Fibroblast of mammary gland (primary cell): ENCODE measurements at regions not wholly inside any gene's neighbourhood (a gene's known extent, or its start where the extent isn't known, plus 50 kb on each side); places are given as distances from the start of the nearest gene placed in this dataset.
"Not testable (repeated sequence)": the region's sequence is repeated elsewhere in the genome, so short reads cannot be mapped to it uniquely, and the experiment has no call there.

Experiments used
- DNase-seq: peaks from one replicate; pipeline ENCODE4 v3.0.0-alpha.2; 2010; ENCODE audit warnings: low read depth
- H3K4me3 ChIP-seq: 2 replicates; pipeline ENCODE4 v1.5.1; 2011; ENCODE audit warnings: low read depth, mild to moderate bottlenecking, low read length, moderate library complexity; ENCODE audit not compliant: control insufficient read depth
- CTCF ChIP-seq: conservative IDR thresholded peaks from 2 replicates; pipeline ENCODE4 v1.5.1; 2011; ENCODE audit warnings: low read depth, low read length, inconsistent platforms; ENCODE audit not compliant: control insufficient read depth, insufficient read depth

- not testable (repeated sequence) for DNase-seq, H3K4me3 ChIP-seq
These were observed 406.9 kb upstream of the NPAP1 start for GRCh38 chr15:24268536-24269165.

DNA sequence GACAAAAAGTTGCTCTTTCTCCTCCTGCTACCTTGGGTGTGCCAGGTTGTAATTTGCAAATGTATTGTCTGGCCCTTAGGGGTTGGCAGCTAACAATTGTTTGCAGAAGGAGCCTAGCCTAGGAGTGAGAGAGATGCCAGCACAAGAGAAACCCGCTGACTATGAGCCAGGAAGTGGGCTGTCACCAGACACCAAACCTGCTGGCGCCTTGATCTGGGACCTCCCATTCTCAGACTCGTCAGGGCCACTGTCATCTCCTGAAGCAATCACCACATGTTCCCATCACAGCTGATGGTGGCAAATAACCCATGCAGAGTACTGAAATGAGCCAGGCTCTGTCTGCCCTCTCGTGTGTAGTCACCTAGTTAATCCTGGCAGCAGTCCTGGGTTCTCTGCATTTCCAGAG is 406.4 kb upstream of the NPAP1 start:
- TF ChIP-seq CTCF: no peak
- no peak overlapping the region for H3K4me3 ChIP-seq
- DNase-seq: no peak

DNA sequence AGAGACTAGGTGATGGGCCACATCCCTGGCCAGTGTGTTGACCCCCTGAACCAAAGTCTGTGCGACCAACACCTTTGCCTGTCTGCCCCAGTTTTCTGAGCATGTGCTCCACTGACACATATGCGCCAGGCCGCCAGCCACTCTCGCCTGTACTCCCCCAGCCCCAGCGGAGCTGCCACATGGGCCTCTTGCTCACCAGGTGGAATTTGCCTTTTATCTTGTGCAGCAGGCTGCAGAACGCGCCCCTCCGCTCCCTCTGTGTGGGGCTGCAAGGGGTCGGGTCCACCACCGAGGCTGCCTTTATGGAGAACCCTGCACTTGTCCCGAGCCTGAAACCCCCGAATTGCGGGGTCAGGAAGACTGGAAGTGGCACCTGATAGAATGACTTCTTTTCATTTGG is 405.7 kb upstream of the NPAP1 start:
- TF ChIP-seq CTCF: no peak

GRCh38 chr15:24271496-24272244 is 403.9 kb upstream of the NPAP1 start:
- H3K4me3 ChIP-seq, DNase-seq: not testable (repeated sequence)

More for the DNA sequence above, 405.7 kb upstream of the NPAP1 start:
- DNase-seq: no peak
- H3K4me3 ChIP-seq: no peak overlapping the region

- no peak overlapping the region for H3K4me3 ChIP-seq
- DNase-seq: no peak
- TF ChIP-seq CTCF: no peak
These were observed 382.7 kb upstream of the NPAP1 start for GRCh38 chr15:24292837-24293236.

DNA sequence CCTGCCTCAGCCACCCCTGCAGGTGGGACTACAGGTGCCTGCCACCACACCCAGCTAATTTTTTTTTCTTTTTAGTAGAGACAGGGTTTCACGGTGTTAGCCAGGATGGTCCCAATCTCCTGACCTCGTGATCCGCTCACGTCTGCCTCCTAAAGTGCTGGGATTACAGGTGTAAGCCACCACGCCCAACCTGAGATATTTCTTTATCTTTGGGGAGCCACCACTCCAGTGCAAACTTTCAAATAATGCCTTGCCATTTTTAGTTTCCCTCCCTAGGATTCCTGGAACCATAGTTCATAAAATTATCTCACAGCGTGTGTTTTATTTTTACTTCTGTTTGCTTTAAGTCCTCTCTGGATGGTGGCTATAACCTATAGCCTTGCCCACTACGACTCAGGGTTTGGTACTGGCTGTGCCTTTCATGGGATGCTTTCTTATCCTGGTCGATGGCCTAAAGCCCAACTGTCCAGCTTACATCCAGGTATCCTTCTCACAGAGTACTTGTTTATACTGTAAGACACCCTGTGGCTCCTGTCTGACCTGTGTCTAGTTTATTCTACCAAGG is 374.7 kb upstream of the NPAP1 start:
- DNase-seq, H3K4me3 ChIP-seq: not testable (repeated sequence)

DNA sequence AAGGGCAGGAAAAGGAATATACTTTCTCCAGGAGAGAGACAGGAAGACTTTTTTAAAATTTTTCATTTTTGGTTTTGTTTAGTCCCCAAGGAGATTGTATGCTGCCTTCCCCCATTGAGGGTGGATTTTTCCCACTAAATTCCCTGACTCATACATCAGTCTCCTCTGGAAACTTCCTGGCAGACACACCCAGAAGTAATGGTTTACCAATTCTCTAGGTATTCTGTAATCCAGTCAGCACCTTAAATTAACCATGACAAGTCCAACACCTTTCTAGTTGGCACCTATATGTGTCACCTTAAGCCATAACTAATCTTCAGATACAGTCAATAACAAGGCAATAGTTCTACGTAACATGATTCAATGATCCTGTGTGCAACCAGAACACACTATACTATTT is 373.6 kb upstream of the NPAP1 start:
- H3K4me3 ChIP-seq, DNase-seq: not testable (repeated sequence)

DNA sequence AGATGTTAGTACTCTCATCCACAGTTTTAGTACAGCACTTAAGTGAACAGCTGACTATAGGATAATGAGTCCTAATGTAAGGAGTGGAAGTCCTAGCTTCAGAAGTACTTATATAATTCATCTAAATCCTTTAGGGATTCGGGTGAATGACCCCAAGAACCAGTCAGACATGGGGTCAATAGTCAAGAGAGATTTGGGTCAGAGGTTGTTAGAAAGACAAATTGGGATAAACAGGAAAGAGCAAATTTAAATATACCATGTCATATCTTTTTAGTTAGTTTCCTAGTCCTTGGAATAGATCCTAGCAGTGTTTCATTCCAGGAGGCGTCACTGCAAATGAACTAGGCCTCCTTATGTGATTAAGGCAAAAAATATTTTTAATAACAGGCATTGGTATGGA is 370.8 kb upstream of the NPAP1 start:
- not testable (repeated sequence) for DNase-seq, H3K4me3 ChIP-seq

GRCh38 chr15:24305643-24306042 is 369.9 kb upstream of the NPAP1 start:
- not testable (repeated sequence) for H3K4me3 ChIP-seq, DNase-seq

DNA sequence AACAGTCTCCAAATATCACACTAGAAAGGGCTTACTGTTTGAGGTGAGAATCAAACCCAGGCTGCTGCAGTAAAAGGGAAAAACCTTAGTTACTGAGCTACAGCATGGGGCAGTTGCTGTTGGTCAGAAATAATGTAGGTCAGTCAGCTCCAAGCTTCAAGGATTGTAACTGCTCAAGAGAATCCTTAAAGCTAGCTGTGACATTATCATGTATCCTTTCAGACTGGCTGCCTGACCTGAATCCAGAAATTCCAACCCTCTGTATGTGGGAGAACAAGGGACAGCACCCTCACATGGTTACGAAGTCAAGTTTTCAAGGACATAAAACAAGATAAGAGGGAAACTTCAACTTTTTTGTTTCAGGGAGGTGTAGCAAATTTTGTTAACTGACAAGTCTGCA is 365.9 kb upstream of the NPAP1 start:
- not testable (repeated sequence) for H3K4me3 ChIP-seq

DNA sequence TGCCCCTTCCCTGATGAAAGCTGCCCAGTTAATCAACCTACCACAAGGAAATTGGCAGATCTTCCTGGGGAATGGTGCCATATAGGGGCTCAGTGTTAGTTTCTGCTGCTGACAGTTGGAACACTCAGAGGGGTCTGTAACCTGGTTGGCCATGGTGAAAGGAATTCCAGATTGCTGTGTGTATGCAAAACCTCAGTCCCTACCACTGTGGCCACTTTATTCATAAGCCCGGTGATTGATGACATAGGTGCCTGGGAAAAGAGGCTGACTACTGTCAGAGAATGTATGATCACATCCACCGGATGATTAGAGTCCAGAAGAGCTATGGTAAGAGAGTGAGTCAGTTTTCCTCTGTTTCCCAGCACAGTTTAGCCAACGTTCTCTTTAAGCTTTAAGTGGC is 363.9 kb upstream of the NPAP1 start:
- DNase-seq, H3K4me3 ChIP-seq: not testable (repeated sequence)

More for the DNA sequence above, 365.9 kb upstream of the NPAP1 start:
- not testable (repeated sequence) for DNase-seq

GRCh38 chr15:24316326-24316725 is 359.2 kb upstream of the NPAP1 start:
- H3K4me3 ChIP-seq, DNase-seq: not testable (repeated sequence)
